IMR-90 (cell line): ENCODE measurements at regions not wholly inside any gene's neighbourhood (a gene's known extent, or its start where the extent isn't known, plus 50 kb on each side); places are given as distances from the start of the nearest gene placed in this dataset.

ENCODE experiments used
- ATAC-seq: fragments of 200-7000 bp; cut with Tn5 transposase; 2 replicates; pipeline ENCODE4 v1.9.1; 2020; ENCODE audit warnings: low read depth, mild to moderate bottlenecking, moderate library complexity
- BruUV-seq: library from RNA; stranded (reverse); fragments of 400-500 nt; replicated peaks from 2 replicates; lab custom pipeline; 2021; lab: Mats Ljungman, UMichigan
- CTCF ChIA-PET: fragments of 300-600 bp; formaldehyde crosslinking; extraction: SDS; loops from one replicate; lab custom pipeline; 2021; ENCODE audit warnings: antibody characterized with exemption; lab: Yijun Ruan, JAX
- POLR2A ChIA-PET: fragments of 300-600 bp; sonication (Branson Sonifier 250); formaldehyde crosslinking; loops from one replicate; lab custom pipeline; 2022; ENCODE audit warnings: antibody characterized with exemption; ENCODE audit not compliant: unreplicated experiment; lab: Charles Lee
- DNase-seq: peaks from one replicate; pipeline ENCODE4 v3.0.0; 2013
- H2AFZ ChIP-seq: replicated peaks from 2 replicates; pipeline ENCODE3; 2013; ENCODE audit warnings: low read length, mild to moderate bottlenecking; ENCODE audit not compliant: poor library complexity
- H2AK5ac ChIP-seq: 2 replicates; pipeline ENCODE4 v1.6.1; 2013; ENCODE audit warnings: low read depth, low read length, inconsistent platforms
- H2AK9ac ChIP-seq: replicated peaks from 2 replicates; pipeline ENCODE3; 2013; ENCODE audit warnings: mild to moderate bottlenecking, low read depth, low read length, moderate library complexity; ENCODE audit not compliant: poor library complexity
- H2BK120ac ChIP-seq: 2 replicates; pipeline ENCODE4 v1.6.1; 2013; ENCODE audit warnings: low read depth, low read length, inconsistent platforms
- H2BK15ac ChIP-seq: 3 replicates; pipeline ENCODE4 v1.6.1; 2013; ENCODE audit warnings: low read depth, low read length, inconsistent platforms
- H2BK20ac ChIP-seq: 2 replicates; pipeline ENCODE4 v1.6.1; 2013; ENCODE audit warnings: low read depth, mild to moderate bottlenecking, inconsistent platforms, low read length, moderate library complexity
- H2BK5ac ChIP-seq: 2 replicates; pipeline ENCODE4 v1.6.1; 2013; ENCODE audit warnings: mild to moderate bottlenecking, low read depth, low read length, inconsistent platforms; ENCODE audit not compliant: poor library complexity, severe bottlenecking
- H3K14ac ChIP-seq: replicated peaks from 2 replicates; pipeline ENCODE4 v1.6.1; 2013; ENCODE audit warnings: low read depth, low read length, inconsistent platforms
- H3K18ac ChIP-seq: 2 replicates; pipeline ENCODE4 v1.6.1; 2013; ENCODE audit warnings: low read depth, low read length, control low read depth
- H3K23ac ChIP-seq: 2 replicates; pipeline ENCODE4 v1.6.1; 2013; ENCODE audit warnings: low read depth, low read length, inconsistent platforms
- H3K27ac ChIP-seq: 2 replicates; pipeline ENCODE4 v1.5.1; 2013; ENCODE audit warnings: mild to moderate bottlenecking, control low read depth, low read length; ENCODE audit not compliant: insufficient read depth
- H3K27me3 ChIP-seq: 2 replicates; pipeline ENCODE4 v1.6.1; 2013; ENCODE audit warnings: low read length; ENCODE audit not compliant: control insufficient read depth, insufficient read depth
- H3K36me3 ChIP-seq: 2 replicates; pipeline ENCODE4 v1.6.1; 2013; ENCODE audit warnings: low read length, mixed read lengths; ENCODE audit not compliant: control insufficient read depth, insufficient read depth
- H3K4ac ChIP-seq: 2 replicates; pipeline ENCODE4 v1.6.1; 2013; ENCODE audit warnings: low read depth, low read length, inconsistent platforms
- H3K4me1 ChIP-seq: 2 replicates; pipeline ENCODE4 v1.6.1; 2013; ENCODE audit warnings: low read length, mixed read lengths; ENCODE audit not compliant: control insufficient read depth, insufficient read depth
- H3K4me2 ChIP-seq: 2 replicates; pipeline ENCODE4 v1.6.1; 2013; ENCODE audit warnings: low read depth, mild to moderate bottlenecking, control low read depth, low read length, moderate library complexity
- H3K4me3 ChIP-seq: 2 replicates; pipeline ENCODE4 v1.5.1; 2013; ENCODE audit warnings: low read depth, mild to moderate bottlenecking, control low read depth, low read length, moderate library complexity; ENCODE audit not compliant: insufficient read depth
- H3K56ac ChIP-seq: 2 replicates; pipeline ENCODE4 v1.6.1; 2013; ENCODE audit warnings: low read length, inconsistent platforms; ENCODE audit not compliant: insufficient read depth; ENCODE audit errors: extremely low read depth
- H3K79me1 ChIP-seq, 2 experiments: 2 replicates each; pipeline ENCODE4 v1.6.1; 2013; ENCODE audit warnings: low read length in 2 of 2, inconsistent platforms in 1 of 2, low read depth in 1 of 2
- H3K9ac ChIP-seq: 2 replicates; pipeline ENCODE4 v1.6.1; 2013; ENCODE audit warnings: low read depth, low read length, control low read depth
- H3K9me1 ChIP-seq: 2 replicates; pipeline ENCODE4 v1.6.1; 2013; ENCODE audit warnings: low read length, inconsistent platforms; ENCODE audit not compliant: insufficient read depth
- H3K9me3 ChIP-seq: 2 replicates; pipeline ENCODE4 v1.6.1; 2013; ENCODE audit warnings: low read length; ENCODE audit not compliant: control insufficient read depth, insufficient read depth
- H4K20me1 ChIP-seq: 2 replicates; pipeline ENCODE4 v1.6.1; 2013; ENCODE audit warnings: low read length, inconsistent platforms; ENCODE audit not compliant: insufficient read depth
- H4K5ac ChIP-seq: 2 replicates; pipeline ENCODE4 v1.6.1; 2013; ENCODE audit warnings: mild to moderate bottlenecking, low read depth, low read length, control low read depth
- H4K8ac ChIP-seq, 2 experiments: 2 replicates each; pipeline ENCODE4 v1.6.1; 2013; ENCODE audit warnings: low read depth in 2 of 2, low read length in 2 of 2, control low read depth in 1 of 2, inconsistent platforms in 1 of 2
- H4K91ac ChIP-seq: 2 replicates; pipeline ENCODE4 v1.6.1; 2013; ENCODE audit warnings: low read depth, low read length, inconsistent platforms; ENCODE audit not compliant: insufficient read depth
- POLR2A ChIP-seq: IDR thresholded peaks from 2 replicates; pipeline ENCODE4 v1.6.1; 2012; ENCODE audit warnings: mild to moderate bottlenecking, low read depth, low read length
- WGBS, 2 experiments: methylation state at CpG; one replicate each; pipeline versions ENCODE4 v1.1.5 to v1.1.7; 2013; ENCODE audit warnings: missing lambda C conversion rate in 2 of 2; ENCODE audit not compliant: insufficient read length in 1 of 2; ENCODE audit errors: extremely low coverage in 2 of 2; 5-methylcytosine and 5-hydroxymethylcytosine counted together
- dilution Hi-C: fragments of 300-500 bp; cut with HindIII; formaldehyde crosslinking; loops from one replicate; pipeline ENCODE4 v1.14.3; 2018; ENCODE audit warnings: low sequenced_read_pairs; ENCODE audit not compliant: unreplicated experiment
- in situ Hi-C: fragments of 300-500 bp; cut with MboI; formaldehyde crosslinking; loops from 3 replicates; pipeline ENCODE4 v1.14.3; 2019; ENCODE audit warnings: low sequenced_read_pairs, inconsistent platforms, mixed read lengths
- intact Hi-C: fragments of 100-400 bp; cut with micrococcal nuclease; formaldehyde crosslinking; loops from 2 replicates; pipeline ENCODE4 v1.10.0; 2022

- no peak overlapping the region for H3K27ac ChIP-seq
- no peaks in the 10 kb centered on the region for H3K9me1 ChIP-seq
- H2AK5ac ChIP-seq = no peak overlapping the region; the same call in 1 of the 2 replicates
- ChIA-PET POLR2A (no interaction called here), CTCF (no interaction called here)
- whole genome bisulfite sequencing, 2 experiments = 53% methylated on average over 6 of the region's 15 CpGs; no CpG with 5 or more reads in 1 of the 2 experiments
- DNase-seq = no peak
- H3K23ac ChIP-seq = 0 out of 2 replicates have a peak overlapping the region, but pooled peaks have one; percentile 11
- H3K56ac ChIP-seq = no peak overlapping the region
- 0 out of 2 replicates have a peak overlapping the region, but pooled peaks have one; percentile 16 for H3K4ac ChIP-seq
- in situ Hi-C loops (no loop called here), intact Hi-C loops (no loop called here), dilution Hi-C loops (no loop called here)
- H4K5ac ChIP-seq = no peak overlapping the region; the same call in 1 of the 2 replicates
- H4K91ac ChIP-seq = no peak overlapping the region; the same call in 1 of the 2 replicates
- H4K20me1 ChIP-seq = no peaks in the 10 kb centered on the region
- H3K4me3 ChIP-seq = no peak overlapping the region
- H2BK120ac ChIP-seq = peak overlapping the region; percentile 27
- H4K8ac ChIP-seq = no peak overlapping the region
- no TSS peak for BruUV-seq
- H3K18ac ChIP-seq = no peak overlapping the region
- TF ChIP-seq POLR2A = no peak
- no peak overlapping the region for H2BK20ac ChIP-seq
- peak overlapping the region; percentile 62 for H2AFZ ChIP-seq
- no peak overlapping the region for H3K4me2 ChIP-seq
- H2BK15ac ChIP-seq = no peak overlapping the region
- no peak for ATAC-seq
- H2AK9ac ChIP-seq = peak overlapping the region; percentile 44
- H3K9me3 ChIP-seq = no peaks in the 10 kb centered on the region
- H3K9ac ChIP-seq = no peak overlapping the region
- peak overlapping the region; percentile 18; the same call in 1 of the 2 replicates for H3K14ac ChIP-seq
- H3K79me1 ChIP-seq = no peaks in the 10 kb centered on the region
- peaks cover 5% of the 10 kb centered on the region for H3K4me1 ChIP-seq
- H3K36me3 ChIP-seq = no peaks in the 10 kb centered on the region
- H3K27me3 ChIP-seq = no peaks in the 10 kb centered on the region
- no peak overlapping the region for H2BK5ac ChIP-seq
Observed at GRCh38 chr4:26227601-26228229, 93.1 kb upstream of the RBPJ start.
